HG03342 (cell line): ENCODE measurements at regions not wholly inside any gene's neighbourhood (a gene's known extent, or its start where the extent isn't known, plus 50 kb on each side); places are given as distances from the start of the nearest gene placed in this dataset.

ENCODE experiments used
- ATAC-seq: cut with Tn5 transposase; IDR thresholded peaks from one replicate; pipeline ENCODE4 v1.9.1; 2021; ENCODE audit warnings: mild to moderate bottlenecking, moderate library complexity; ENCODE audit not compliant: unreplicated experiment

DNA sequence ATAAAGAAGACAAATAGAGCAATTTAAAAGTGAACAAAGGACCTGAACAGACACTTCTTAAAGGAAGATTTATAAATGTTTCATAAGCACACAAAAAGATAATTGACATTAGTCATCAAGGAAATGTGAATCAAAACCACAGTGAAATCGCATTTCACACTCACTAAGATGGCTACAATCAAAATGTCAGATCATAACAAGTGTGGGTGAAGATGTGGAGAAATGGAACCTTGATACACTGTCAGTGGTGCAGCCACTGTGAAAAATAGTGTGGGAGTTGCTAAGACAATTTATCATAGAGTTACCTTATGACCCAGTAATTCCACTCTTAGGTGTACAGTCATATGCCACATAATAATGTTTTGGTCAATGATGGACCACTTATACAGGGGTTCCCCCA lies 54.5 kb upstream of the HTR4 start:
- no peak for ATAC-seq

DNA sequence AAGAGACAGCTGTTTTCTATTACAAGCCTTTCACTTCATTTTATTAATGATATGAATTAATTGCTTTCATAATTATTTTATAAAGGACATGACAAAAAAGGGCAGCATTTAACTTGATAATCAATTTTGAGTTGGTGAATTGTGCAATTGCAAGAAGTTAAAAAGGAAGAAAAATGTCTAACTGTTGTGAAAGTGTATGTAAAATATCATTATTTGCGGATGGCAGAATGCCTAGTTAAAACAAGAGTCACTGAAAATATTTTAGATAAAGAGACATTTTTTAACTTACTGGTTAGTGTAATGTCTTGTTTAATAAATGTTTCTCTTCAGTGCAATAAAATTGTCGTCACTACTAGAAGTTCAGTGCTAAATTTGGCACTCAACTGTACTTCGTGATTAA lies 57.6 kb upstream of the HTR4 start:
- no peak for ATAC-seq

- ATAC-seq, result no peak
Observed at GRCh38 chr5:148713735-148714508, 59.6 kb upstream of the HTR4 start.

GRCh38 chr5:148716716-148717115 lies 62.4 kb upstream of the HTR4 start:
- ATAC-seq, result no peak

- no peak for ATAC-seq
Observed at GRCh38 chr5:148717668-148718067, 63.3 kb upstream of the HTR4 start.

DNA sequence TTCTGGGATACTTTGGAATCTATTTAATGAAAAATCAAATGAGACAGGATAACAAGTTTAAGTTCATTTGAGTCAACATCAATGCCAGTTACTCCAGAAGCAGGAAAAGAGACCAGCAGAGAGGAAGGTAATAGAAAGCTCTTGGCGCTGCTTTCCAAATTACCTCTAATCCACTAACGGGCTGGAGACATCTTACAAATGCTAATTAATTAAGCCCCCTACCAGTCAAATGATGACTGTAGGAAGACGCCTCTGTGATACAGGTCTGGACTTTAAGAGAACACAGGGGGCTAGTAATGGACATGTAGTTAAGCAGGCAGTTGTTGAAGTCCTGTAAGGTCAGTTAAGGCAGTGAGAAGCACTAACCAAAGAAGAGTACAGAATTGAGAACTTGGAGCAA lies 65.3 kb upstream of the HTR4 start:
- ATAC-seq, result no peak

GRCh38 chr5:148720257-148720656 lies 65.9 kb upstream of the HTR4 start:
- no peak for ATAC-seq

DNA sequence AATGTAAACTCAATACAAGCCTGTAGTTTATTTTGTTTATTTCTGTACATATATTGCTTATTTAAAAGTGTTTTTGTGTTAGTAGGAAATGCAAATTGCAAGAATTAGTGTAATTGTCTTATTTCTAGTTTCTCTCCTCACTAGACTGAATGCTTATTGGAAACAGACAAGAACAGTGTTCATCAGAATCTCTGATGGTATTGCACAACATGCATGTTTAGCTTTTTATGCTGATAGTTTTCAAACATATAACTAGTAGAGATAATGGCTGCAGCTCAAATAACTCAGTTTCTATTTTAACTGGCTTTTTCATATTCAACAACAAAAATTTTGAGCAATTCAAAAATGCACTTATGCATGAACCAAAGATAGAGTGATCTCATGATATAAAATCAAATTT lies 68.8 kb upstream of the HTR4 start:
- ATAC-seq, result no peak

- no peak for ATAC-seq
Observed at GRCh38 chr5:148725675-148726074, 71.3 kb upstream of the HTR4 start.

DNA sequence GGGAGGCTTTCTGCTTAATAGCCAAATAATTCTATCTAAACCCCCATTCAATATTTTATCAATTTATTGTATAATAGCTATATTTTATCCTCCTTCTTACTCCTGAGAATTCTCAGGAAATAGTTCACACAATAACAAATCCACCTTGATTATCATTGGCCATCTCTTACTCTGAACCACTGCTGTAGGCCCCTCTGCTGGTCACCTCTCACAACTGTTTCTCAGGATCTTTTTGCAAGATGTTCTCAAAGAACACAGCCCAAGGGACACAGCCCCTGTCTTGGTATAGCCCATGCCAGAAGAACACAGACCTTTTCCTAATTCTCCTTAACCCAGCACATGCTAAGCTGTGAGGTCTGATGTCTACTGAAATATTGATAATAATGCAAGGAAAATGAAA lies 74.9 kb upstream of the HTR4 start:
- ATAC-seq, result no peak

DNA sequence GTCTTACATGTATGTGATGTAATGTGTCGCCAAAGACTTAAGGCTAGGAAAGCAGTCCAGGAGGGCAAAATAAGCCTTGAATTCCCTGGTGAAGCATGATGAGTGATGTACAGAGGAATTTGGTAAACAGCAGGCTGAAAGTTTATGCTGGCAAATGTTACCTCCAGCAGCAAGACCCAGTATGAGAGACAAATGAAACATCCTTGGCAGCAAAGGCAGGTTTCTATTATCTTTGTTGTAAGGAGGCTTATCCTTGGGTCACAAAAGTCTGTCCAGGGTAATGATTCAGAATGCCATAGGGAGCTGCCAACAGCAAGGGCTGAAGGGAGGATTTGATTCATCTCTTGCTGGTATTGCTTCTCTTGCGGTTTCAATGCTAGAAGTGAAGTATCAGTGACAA lies 75.9 kb upstream of the HTR4 start:
- ATAC-seq, result no peak

DNA sequence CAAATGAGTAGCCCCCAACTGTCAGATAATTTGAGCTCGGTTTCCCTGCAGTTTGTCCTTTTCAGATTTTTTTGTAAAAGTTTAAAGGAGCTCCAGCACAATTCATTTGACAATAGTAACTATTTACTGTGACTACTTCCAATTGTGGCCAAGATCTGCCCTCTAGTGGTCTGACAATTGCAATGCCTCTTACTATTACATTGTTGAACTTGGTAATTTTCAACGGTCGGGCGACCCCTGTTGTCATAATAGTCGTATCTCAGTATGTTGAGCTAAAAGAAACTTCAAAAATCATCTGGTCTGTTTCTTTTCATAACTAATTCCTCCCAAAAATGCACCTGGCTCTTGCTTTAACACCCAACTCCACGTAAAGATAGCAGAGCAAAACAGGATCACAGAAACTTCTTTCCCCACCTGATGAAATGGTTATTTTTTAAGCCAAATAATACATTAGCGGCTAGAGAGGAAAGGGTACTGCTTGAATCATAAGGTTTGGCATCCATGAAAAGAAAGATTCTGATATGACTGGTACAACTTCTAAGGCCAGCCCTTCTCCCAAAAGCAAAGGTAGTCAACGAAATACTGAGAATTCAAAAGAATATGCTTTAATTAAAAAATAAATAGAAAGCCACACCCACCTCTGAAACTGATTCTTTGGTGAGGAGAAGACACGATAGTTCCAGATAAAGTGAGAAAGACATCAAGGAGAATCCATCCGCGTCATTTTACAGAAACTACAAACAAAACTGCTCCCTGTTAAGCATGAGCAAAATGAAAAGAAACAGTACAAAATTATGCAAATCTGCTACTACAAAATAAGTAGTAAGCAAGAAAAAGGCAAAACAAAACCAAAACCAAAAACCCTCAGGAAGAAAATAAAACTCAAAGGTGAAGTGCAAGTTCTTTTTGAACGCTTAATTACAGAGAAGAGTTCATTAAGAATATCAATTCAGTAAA lies 76.9 kb upstream of the HTR4 start:
- ATAC-seq, result peak; percentile 95

DNA sequence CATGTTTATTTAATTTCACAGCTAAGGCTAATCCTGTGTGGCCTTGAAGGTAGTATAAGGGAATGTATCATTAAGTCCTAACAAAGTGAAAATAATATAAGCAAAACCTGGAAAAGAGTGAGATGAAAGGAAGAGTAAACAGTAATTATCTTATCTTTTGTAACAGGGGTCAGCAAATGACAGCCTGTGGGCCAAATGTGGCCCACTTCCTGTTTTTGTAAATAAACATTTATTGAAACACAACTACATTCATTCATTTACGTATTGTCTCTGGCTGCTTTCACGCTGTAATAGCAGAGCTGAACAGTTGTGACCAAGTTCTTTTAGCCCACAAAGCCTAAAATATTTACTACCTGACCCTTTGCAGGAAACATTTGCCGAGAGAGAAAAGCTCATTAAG lies 78.4 kb upstream of the HTR4 start:
- no peak for ATAC-seq

GRCh38 chr5:148733601-148734438 lies 79.5 kb upstream of the HTR4 start:
- no peak for ATAC-seq

- ATAC-seq, result no peak
Observed at GRCh38 chr5:148734518-148734917, 80.2 kb upstream of the HTR4 start.

GRCh38 chr5:148735301-148735835 lies 81.0 kb upstream of the HTR4 start:
- ATAC-seq, result no peak

GRCh38 chr5:148739023-148739422 lies 84.7 kb upstream of the HTR4 start:
- no peak for ATAC-seq

GRCh38 chr5:148739524-148739923 lies 85.2 kb upstream of the HTR4 start:
- ATAC-seq, result no peak

GRCh38 chr5:148740079-148740858 lies 85.9 kb upstream of the HTR4 start:
- no peak for ATAC-seq
